Endothelial cell of umbilical vein (primary cell): ENCODE measurements at regions not wholly inside any gene's neighbourhood (a gene's known extent, or its start where the extent isn't known, plus 50 kb on each side); places are given as distances from the start of the nearest gene placed in this dataset.

Source experiments
- BruUV-seq: library from RNA; stranded (reverse); fragments of 400-500 nt; replicated peaks from 2 replicates; lab custom pipeline; 2021; lab: Mats Ljungman, UMichigan
- CTCF ChIA-PET: fragments of 300-600, 350-600 bp; sonication (Branson Sonifier 250); formaldehyde crosslinking; loops from one replicate; lab custom pipeline; 2021; ENCODE audit warnings: antibody characterized with exemption, inconsistent platforms; lab: Charles Lee
- POLR2A ChIA-PET: fragments of 300-600, 350-600 bp; sonication (Branson Sonifier 250); formaldehyde crosslinking; loops from one replicate; lab custom pipeline; 2021; ENCODE audit warnings: antibody characterized with exemption, inconsistent platforms; lab: Charles Lee
- DNase-seq: peaks from one replicate; pipeline ENCODE4 v3.0.0-alpha.2; 2011; ENCODE audit warnings: low read depth, low spot score
- FAIRE-seq: peaks from 2 replicates; lab custom pipeline; 2011; peaks lifted over from hg19 to GRCh38; lab: Jason Lieb, UNC
- H2AFZ ChIP-seq: 2 replicates; pipeline ENCODE4 v1.6.0; 2012; ENCODE audit warnings: low read depth, low read length, control low read depth, inconsistent platforms
- H3K27ac ChIP-seq: 2 replicates; pipeline ENCODE4 v1.5.1; 2011; ENCODE audit warnings: low read depth, mild to moderate bottlenecking, control low read depth, low read length, moderate library complexity; ENCODE audit not compliant: insufficient read depth
- H3K27me3 ChIP-seq, 2 experiments: 2 replicates each; pipeline versions ENCODE4 v1.6.0 to v1.6.1; 2011; ENCODE audit warnings: low read length in 2 of 2, mixed read lengths in 1 of 2; ENCODE audit not compliant: control insufficient read depth in 2 of 2, insufficient read depth in 2 of 2
- H3K36me3 ChIP-seq, 2 experiments: 2 replicates in 1 of 2; 3 replicates in 1 of 2; pipeline ENCODE4 v1.5.1; 2011; ENCODE audit warnings: low read length in 2 of 2, mild to moderate bottlenecking in 1 of 2, moderate library complexity in 1 of 2; ENCODE audit not compliant: control insufficient read depth in 2 of 2, insufficient read depth in 2 of 2; ENCODE audit errors: extremely low read depth in 1 of 2
- H3K4me1 ChIP-seq: 3 replicates; pipeline ENCODE4 v1.5.1; 2011; ENCODE audit warnings: mild to moderate bottlenecking, low read length; ENCODE audit not compliant: control insufficient read depth, insufficient read depth; ENCODE audit errors: extremely low read depth
- H3K4me2 ChIP-seq: 2 replicates; pipeline ENCODE4 v1.6.1; 2011; ENCODE audit warnings: low read length, control low read depth, mixed read lengths; ENCODE audit not compliant: insufficient read depth
- H3K4me3 ChIP-seq, 3 experiments: fragments of 200-600 bp in 1 of 3; sonication (generic), shearing (Covaris generic) in 1 of 3; replicated peaks in 1 of 3; 2 replicates each; pipeline ENCODE4 v1.5.1; 2011 to 2016; ENCODE audit warnings: control low read depth in 3 of 3, low read length in 3 of 3, mild to moderate bottlenecking in 2 of 3, inconsistent platforms in 1 of 3, low read depth in 1 of 3, moderate library complexity in 1 of 3; ENCODE audit not compliant: insufficient read depth in 1 of 3
- H3K79me2 ChIP-seq: 2 replicates; pipeline ENCODE4 v1.6.0; 2012; ENCODE audit warnings: low read length, inconsistent platforms; ENCODE audit not compliant: control insufficient read depth, insufficient read depth
- H3K9ac ChIP-seq: replicated peaks from 2 replicates; pipeline ENCODE3; 2011; ENCODE audit warnings: low read length, control low read depth; ENCODE audit not compliant: insufficient read depth; ENCODE audit errors: extremely low read depth
- H3K9me1 ChIP-seq: replicated peaks from 3 replicates; pipeline ENCODE4 v1.6.0; 2011; ENCODE audit warnings: mild to moderate bottlenecking, low read length; ENCODE audit not compliant: control insufficient read depth, insufficient read depth; ENCODE audit errors: extremely low read depth
- H3K9me3 ChIP-seq: replicated peaks from 2 replicates; pipeline ENCODE4 v1.5.1; 2012; ENCODE audit warnings: low read length, inconsistent platforms; ENCODE audit not compliant: control insufficient read depth, insufficient read depth
- H4K20me1 ChIP-seq: replicated peaks from 2 replicates; pipeline ENCODE3; 2011; ENCODE audit warnings: mild to moderate bottlenecking, low read length; ENCODE audit not compliant: control insufficient read depth, insufficient read depth; ENCODE audit errors: extremely low read depth
- EZH2 ChIP-seq: IDR thresholded peaks from 2 replicates; pipeline ENCODE4 v1.6.1; 2012; ENCODE audit warnings: borderline replicate concordance, low read depth, mild to moderate bottlenecking, moderate library complexity, low read length, inconsistent platforms; ENCODE audit not compliant: severe bottlenecking
- FOS ChIP-seq: IDR thresholded peaks from 2 replicates; pipeline ENCODE4 v1.6.1; 2011; ENCODE audit warnings: mild to moderate bottlenecking, low read length, moderate library complexity, borderline replicate concordance; ENCODE audit not compliant: insufficient read depth
- GATA2 ChIP-seq: IDR thresholded peaks from 2 replicates; pipeline ENCODE4 v1.7.0; 2011; ENCODE audit warnings: low read depth, mild to moderate bottlenecking, moderate library complexity, mixed read lengths, low read length; ENCODE audit not compliant: insufficient read length, insufficient read depth
- JUN ChIP-seq: IDR thresholded peaks from 2 replicates; pipeline ENCODE4 v1.6.1; 2011; ENCODE audit warnings: borderline replicate concordance, low read depth; ENCODE audit not compliant: insufficient read length, insufficient read depth
- MYC ChIP-seq: IDR thresholded peaks from one replicate; pipeline ENCODE4 v1.6.1; 2011; ENCODE audit warnings: mild to moderate bottlenecking, low read depth, low read length
- POLR2A ChIP-seq: IDR thresholded peaks from 2 replicates; pipeline ENCODE4 v1.6.1; 2012; ENCODE audit warnings: low read depth, mild to moderate bottlenecking, control low read depth, low read length
- POLR2AphosphoS5 ChIP-seq: IDR thresholded peaks from 2 replicates; pipeline ENCODE4 v1.6.1; 2012; ENCODE audit warnings: low read depth, mild to moderate bottlenecking, control low read depth, low read length, moderate library complexity; ENCODE audit not compliant: insufficient read depth
- dilution Hi-C: fragments of 300-500 bp; cut with MboI; formaldehyde crosslinking; loops from one replicate; pipeline ENCODE4 v1.15.0; 2019; ENCODE audit warnings: low sequenced_read_pairs; ENCODE audit not compliant: extremely low pct_ligation_motif_present
- intact Hi-C: fragments of 100-400 bp; cut with micrococcal nuclease; formaldehyde crosslinking; loops from one replicate; pipeline ENCODE4 v1.10.0; 2022
- TF ChIP-seq, protein P1 (sequence below), 2 donors: IDR thresholded peaks; 1 replicate in 1 of 2; 2 replicates in 1 of 2; pipeline ENCODE4 v1.5.1; 2011; ENCODE audit warnings: low read length in 2 of 2, mild to moderate bottlenecking in 2 of 2, moderate library complexity in 2 of 2, control low read depth in 1 of 2, inconsistent platforms in 1 of 2, low read depth in 1 of 2; ENCODE audit not compliant: insufficient read depth in 1 of 2; ENCODE audit errors: extremely low read depth in 1 of 2
- TF ChIP-seq, protein P2 (sequence below): IDR thresholded peaks from 2 replicates; pipeline ENCODE4 v1.6.1; 2011; ENCODE audit not compliant: insufficient read depth, insufficient read length

DNA sequence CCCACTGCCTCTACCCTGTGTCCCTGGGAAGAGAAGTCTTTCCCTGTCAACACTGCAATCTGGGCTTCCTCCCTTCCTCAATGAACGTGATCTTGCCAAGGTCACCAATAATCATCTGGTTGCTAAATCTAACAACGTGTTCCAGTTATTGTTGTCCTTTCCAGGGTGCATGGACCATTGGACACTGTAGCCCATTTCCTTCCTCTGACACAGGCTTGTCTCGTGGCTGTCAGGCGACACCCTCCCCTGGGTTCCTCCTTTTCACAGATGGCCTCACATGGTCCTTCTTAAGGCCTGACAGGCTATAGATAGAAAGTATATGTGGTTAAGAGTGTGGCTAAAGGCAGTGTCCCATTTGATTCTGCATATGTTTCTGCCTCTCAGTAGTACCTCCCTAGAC lies 67.7 kb upstream of the STARD13 start:
- peaks cover 16% of the 10 kb centered on the region for H3K4me1 ChIP-seq
- TF ChIP-seq EZH2, result no peak
- TF ChIP-seq GATA2, result no peak
- TF ChIP-seq FOS, result no peak
- TF ChIP-seq POLR2AphosphoS5, result no peak
- no peak for TF ChIP-seq JUN
- TF ChIP-seq POLR2A, result no peak
- TF ChIP-seq, protein P1, sequence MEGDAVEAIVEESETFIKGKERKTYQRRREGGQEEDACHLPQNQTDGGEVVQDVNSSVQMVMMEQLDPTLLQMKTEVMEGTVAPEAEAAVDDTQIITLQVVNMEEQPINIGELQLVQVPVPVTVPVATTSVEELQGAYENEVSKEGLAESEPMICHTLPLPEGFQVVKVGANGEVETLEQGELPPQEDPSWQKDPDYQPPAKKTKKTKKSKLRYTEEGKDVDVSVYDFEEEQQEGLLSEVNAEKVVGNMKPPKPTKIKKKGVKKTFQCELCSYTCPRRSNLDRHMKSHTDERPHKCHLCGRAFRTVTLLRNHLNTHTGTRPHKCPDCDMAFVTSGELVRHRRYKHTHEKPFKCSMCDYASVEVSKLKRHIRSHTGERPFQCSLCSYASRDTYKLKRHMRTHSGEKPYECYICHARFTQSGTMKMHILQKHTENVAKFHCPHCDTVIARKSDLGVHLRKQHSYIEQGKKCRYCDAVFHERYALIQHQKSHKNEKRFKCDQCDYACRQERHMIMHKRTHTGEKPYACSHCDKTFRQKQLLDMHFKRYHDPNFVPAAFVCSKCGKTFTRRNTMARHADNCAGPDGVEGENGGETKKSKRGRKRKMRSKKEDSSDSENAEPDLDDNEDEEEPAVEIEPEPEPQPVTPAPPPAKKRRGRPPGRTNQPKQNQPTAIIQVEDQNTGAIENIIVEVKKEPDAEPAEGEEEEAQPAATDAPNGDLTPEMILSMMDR (IDR thresholded peaks at IDR 0.05; ENCODE audit: extremely low read depth in 1 of 2, insufficient read depth in 1 of 2, low read depth in 1 of 2, low read length in 2 of 2), result no peak
- TF ChIP-seq, protein P2, sequence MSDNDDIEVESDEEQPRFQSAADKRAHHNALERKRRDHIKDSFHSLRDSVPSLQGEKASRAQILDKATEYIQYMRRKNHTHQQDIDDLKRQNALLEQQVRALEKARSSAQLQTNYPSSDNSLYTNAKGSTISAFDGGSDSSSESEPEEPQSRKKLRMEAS, result no peak
- no peak for TF ChIP-seq MYC
- no peaks in the 10 kb centered on the region for H4K20me1 ChIP-seq
- intact Hi-C loops (loop anchor here (10.0 kb wide), 1 partner anchor 372 kb away; no protein-coding TSS in a partner anchor), dilution Hi-C loops (no loop called here)
- CTCF ChIA-PET, result interaction anchor here (1.0 to 1.9 kb wide), 2 partner anchors 8 to 125 kb away, joined by 3 to 5 read pairs; no protein-coding TSS in a partner anchor
- H2AFZ ChIP-seq, result no peak overlapping the region
- no peaks in the 10 kb centered on the region for H3K9me3 ChIP-seq
- H3K9ac ChIP-seq, result no peak overlapping the region
- FAIRE-seq, result no peak
- no peak overlapping the region for H3K4me3 ChIP-seq
- POLR2A ChIA-PET, result no interaction called here
- no peak for DNase-seq
- no peaks in the 10 kb centered on the region for H3K27me3 ChIP-seq
- no peak overlapping the region for H3K4me2 ChIP-seq
- no peak overlapping the region for H3K27ac ChIP-seq
- BruUV-seq, result no TSS peak
- peaks cover 8% of the 10 kb centered on the region for H3K79me2 ChIP-seq
- no peaks in the 10 kb centered on the region for H3K9me1 ChIP-seq
- no peaks in the 10 kb centered on the region for H3K36me3 ChIP-seq
